HEK293 (cell line): ENCODE measurements at regions not wholly inside any gene's neighbourhood (a gene's known extent, or its start where the extent isn't known, plus 50 kb on each side); places are given as distances from the start of the nearest gene placed in this dataset.

Experiments
- CTCF ChIA-PET: fragments of 350-600 bp; formaldehyde crosslinking; extraction: SDS; loops from one replicate; lab custom pipeline; 2021; ENCODE audit warnings: antibody characterized with exemption; lab: Yijun Ruan, JAX
- POLR2A ChIA-PET: fragments of 300-600 bp; formaldehyde crosslinking; extraction: SDS; loops from one replicate; lab custom pipeline; 2020; ENCODE audit warnings: antibody characterized with exemption, inconsistent platforms; lab: Yijun Ruan, JAX
- H3K27ac ChIP-seq: fragments of 200-500 bp; sonication (Bioruptor generic); 2 replicates; pipeline ENCODE4 v1.5.1; 2014; ENCODE audit warnings: low read depth, low read length, control low read depth, inconsistent platforms; ENCODE audit errors: extremely low read depth
- H3K36me3 ChIP-seq, 2 experiments: fragments of 200-500 bp in 1 of 2; sonication (Bioruptor generic) in 1 of 2; 1 replicate in 1 of 2; 2 replicates in 1 of 2; pipeline ENCODE4 v1.5.1; 2014 to 2017; ENCODE audit warnings: inconsistent platforms in 2 of 2, low read length in 2 of 2; ENCODE audit not compliant: control insufficient read depth in 2 of 2, insufficient read depth in 1 of 2
- H3K4me1 ChIP-seq: fragments of 200-500 bp; sonication (Bioruptor generic); 2 replicates; pipeline ENCODE4 v1.5.1; 2014; ENCODE audit warnings: mild to moderate bottlenecking, low read length, inconsistent platforms; ENCODE audit not compliant: control insufficient read depth, insufficient read depth
- H3K4me3 ChIP-seq: 2 replicates; pipeline ENCODE4 v1.5.1; 2011; ENCODE audit warnings: low read depth, mild to moderate bottlenecking, control low read depth, low read length, moderate library complexity
- H3K9me3 ChIP-seq: fragments of 200-500 bp; sonication (Bioruptor generic); 2 replicates; pipeline ENCODE4 v1.5.1; 2014; ENCODE audit warnings: low read depth, low read length, inconsistent platforms; ENCODE audit not compliant: control insufficient read depth, insufficient read depth
- IKZF3 ChIP-seq: fragments of 450-650 bp; IDR thresholded peaks from 2 replicates; pipeline ENCODE4 v1.5.0; 2018; ENCODE audit warnings: missing biosample characterization, mild to moderate bottlenecking, missing genetic modification characterization, moderate library complexity
- SCRT1 ChIP-seq: fragments of 450-650 bp; formaldehyde crosslinking; IDR thresholded peaks from 2 replicates; pipeline ENCODE4 v1.5.1; 2016; ENCODE audit warnings: missing biosample characterization, missing genetic modification characterization, borderline replicate concordance
- SCRT2 ChIP-seq: fragments of 450-650 bp; formaldehyde crosslinking; IDR thresholded peaks from 2 replicates; pipeline ENCODE4 v1.5.1; 2016; ENCODE audit warnings: missing biosample characterization, missing genetic modification characterization
- ZNF146 ChIP-seq: fragments of 450-650 bp; formaldehyde crosslinking; IDR thresholded peaks from 2 replicates; pipeline ENCODE4 v1.5.1; 2016; ENCODE audit warnings: missing biosample characterization, missing genetic modification characterization
- ZNF174 ChIP-seq: fragments of 450-650 bp; formaldehyde crosslinking; IDR thresholded peaks from 2 replicates; pipeline ENCODE4 v1.5.0; 2017; ENCODE audit warnings: missing biosample characterization, mild to moderate bottlenecking, missing genetic modification characterization
- ZNF221 ChIP-seq: fragments of 450-650 bp; formaldehyde crosslinking; IDR thresholded peaks from 2 replicates; pipeline ENCODE4 v1.5.1; 2017; ENCODE audit warnings: missing biosample characterization, missing genetic modification characterization, borderline replicate concordance
- ZNF404 ChIP-seq: fragments of 450-650 bp; formaldehyde crosslinking; IDR thresholded peaks from 2 replicates; pipeline ENCODE4 v1.5.1; 2017; ENCODE audit warnings: missing biosample characterization, missing genetic modification characterization
- ZNF48 ChIP-seq: fragments of 450-650 bp; formaldehyde crosslinking; IDR thresholded peaks from 2 replicates; pipeline ENCODE4 v1.5.1; 2016; ENCODE audit warnings: missing biosample characterization, missing genetic modification characterization
- ZNF558 ChIP-seq: fragments of 450-650 bp; formaldehyde crosslinking; IDR thresholded peaks from 2 replicates; pipeline ENCODE4 v1.5.1; 2016; ENCODE audit warnings: missing biosample characterization, missing genetic modification characterization
- ZNF600 ChIP-seq: fragments of 450-650 bp; formaldehyde crosslinking; IDR thresholded peaks from 2 replicates; pipeline ENCODE4 v1.5.1; 2016; ENCODE audit warnings: missing biosample characterization, missing genetic modification characterization
- ZNF621 ChIP-seq: fragments of 450-650 bp; formaldehyde crosslinking; IDR thresholded peaks from 2 replicates; pipeline ENCODE4 v1.5.1; 2017; ENCODE audit warnings: missing biosample characterization, missing genetic modification characterization
- ZNF629 ChIP-seq: fragments of 450-650 bp; formaldehyde crosslinking; IDR thresholded peaks from 2 replicates; pipeline ENCODE4 v1.5.1; 2017; ENCODE audit warnings: missing biosample characterization, missing genetic modification characterization
- ZNF747 ChIP-seq: fragments of 450-650 bp; formaldehyde crosslinking; IDR thresholded peaks from 2 replicates; pipeline ENCODE4 v1.5.1; 2016; ENCODE audit warnings: missing biosample characterization, missing genetic modification characterization
- ZNF776 ChIP-seq: fragments of 450-650 bp; formaldehyde crosslinking; IDR thresholded peaks from 2 replicates; pipeline ENCODE4 v1.5.0; 2017; ENCODE audit warnings: missing biosample characterization, missing genetic modification characterization, borderline replicate concordance
- ZNF843 ChIP-seq: fragments of 450-650 bp; formaldehyde crosslinking; IDR thresholded peaks from 2 replicates; pipeline ENCODE4 v1.5.1; 2016; ENCODE audit warnings: missing biosample characterization, missing genetic modification characterization
- TF ChIP-seq, protein P1 (sequence below): fragments of 450-650 bp; formaldehyde crosslinking; IDR thresholded peaks from 2 replicates; pipeline ENCODE4 v1.5.1; 2016; ENCODE audit warnings: missing biosample characterization, missing genetic modification characterization
- TF ChIP-seq, protein P2 (sequence below): fragments of 450-650 bp; formaldehyde crosslinking; IDR thresholded peaks from 2 replicates; pipeline ENCODE4 v1.5.1; 2017; ENCODE audit warnings: missing biosample characterization, missing genetic modification characterization
- TF ChIP-seq, protein P3 (sequence below): fragments of 450-650 bp; formaldehyde crosslinking; optimal IDR thresholded peaks from 2 replicates; pipeline ENCODE3; 2016; ENCODE audit warnings: missing biosample characterization, mild to moderate bottlenecking, missing genetic modification characterization

- Histone ChIP-seq H3K36me3 (no peaks in the 10 kb centered on the region), H3K4me1 (no peaks in the 10 kb centered on the region), H3K9me3 (no peaks in the 10 kb centered on the region), H3K4me3 (no peak overlapping the region), H3K27ac (no peak overlapping the region)
- TF ChIP-seq ZNF174 (tag by site-specific recombination): no peak
- ChIA-PET POLR2A (no interaction called here), CTCF (no interaction called here)
Observed at GRCh38 chr1:57832612-57833011, 408.8 kb upstream of the DAB1 start.

GRCh38 chr1:57831624-57832023 lies 407.8 kb upstream of the DAB1 start:
- CTCF ChIA-PET: no interaction called here
- Histone ChIP-seq H3K27ac (no peak overlapping the region), H3K4me3 (no peak overlapping the region), H3K4me1 (no peaks in the 10 kb centered on the region), H3K36me3 (no peaks in the 10 kb centered on the region), H3K9me3 (no peaks in the 10 kb centered on the region)
- TF ChIP-seq ZNF221 (tag by site-specific recombination) (no peak), SCRT1 (tag by site-specific recombination) (peak; percentile 73; the same call in 1 of the 2 replicates), ZNF621 (no peak), ZNF629 (tag by site-specific recombination) (peak; percentile 24; the same call in 1 of the 2 replicates), SCRT2 (tag by site-specific recombination) (peak; percentile 88)
- TF ChIP-seq, protein P1, sequence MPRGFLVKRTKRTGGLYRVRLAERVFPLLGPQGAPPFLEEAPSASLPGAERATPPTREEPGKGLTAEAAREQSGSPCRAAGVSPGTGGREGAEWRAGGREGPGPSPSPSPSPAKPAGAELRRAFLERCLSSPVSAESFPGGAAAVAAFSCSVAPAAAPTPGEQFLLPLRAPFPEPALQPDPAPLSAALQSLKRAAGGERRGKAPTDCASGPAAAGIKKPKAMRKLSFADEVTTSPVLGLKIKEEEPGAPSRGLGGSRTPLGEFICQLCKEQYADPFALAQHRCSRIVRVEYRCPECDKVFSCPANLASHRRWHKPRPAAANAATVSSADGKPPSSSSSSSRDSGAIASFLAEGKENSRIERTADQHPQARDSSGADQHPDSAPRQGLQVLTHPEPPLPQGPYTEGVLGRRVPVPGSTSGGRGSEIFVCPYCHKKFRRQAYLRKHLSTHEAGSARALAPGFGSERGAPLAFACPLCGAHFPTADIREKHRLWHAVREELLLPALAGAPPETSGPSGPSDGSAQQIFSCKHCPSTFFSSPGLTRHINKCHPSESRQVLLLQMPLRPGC (tag by site-specific recombination): 0 out of 2 replicates have a peak, but pooled peaks have one; percentile 44
- POLR2A ChIA-PET: no interaction called here

DNA sequence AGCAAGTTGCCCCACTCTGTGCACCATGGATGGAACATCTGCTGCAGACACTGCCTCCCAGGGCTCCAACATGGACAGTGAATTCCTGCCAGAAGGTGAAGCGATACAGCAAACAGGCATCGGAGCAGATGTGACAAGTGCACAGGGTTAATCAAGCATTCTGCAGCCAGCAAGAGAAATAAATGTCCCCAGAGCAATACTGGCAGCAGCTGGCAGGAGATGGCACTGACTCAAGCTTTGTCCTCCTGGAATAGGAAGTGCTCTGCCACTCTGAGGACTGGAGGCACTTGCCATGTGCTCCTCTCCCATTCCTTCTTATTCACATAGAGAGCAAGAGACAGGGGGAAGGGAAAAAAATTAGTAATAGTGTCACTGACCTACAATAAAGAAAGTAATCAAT lies 402.7 kb upstream of the DAB1 start:
- no peaks in the 10 kb centered on the region for H3K9me3 ChIP-seq
- H3K36me3 ChIP-seq: no peaks in the 10 kb centered on the region
- ChIA-PET POLR2A (no interaction called here), CTCF (no interaction called here)
- TF ChIP-seq, protein P2, sequence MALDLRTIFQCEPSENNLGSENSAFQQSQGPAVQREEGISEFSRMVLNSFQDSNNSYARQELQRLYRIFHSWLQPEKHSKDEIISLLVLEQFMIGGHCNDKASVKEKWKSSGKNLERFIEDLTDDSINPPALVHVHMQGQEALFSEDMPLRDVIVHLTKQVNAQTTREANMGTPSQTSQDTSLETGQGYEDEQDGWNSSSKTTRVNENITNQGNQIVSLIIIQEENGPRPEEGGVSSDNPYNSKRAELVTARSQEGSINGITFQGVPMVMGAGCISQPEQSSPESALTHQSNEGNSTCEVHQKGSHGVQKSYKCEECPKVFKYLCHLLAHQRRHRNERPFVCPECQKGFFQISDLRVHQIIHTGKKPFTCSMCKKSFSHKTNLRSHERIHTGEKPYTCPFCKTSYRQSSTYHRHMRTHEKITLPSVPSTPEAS (tag by site-specific recombination): no peak
- TF ChIP-seq ZNF48 (tag by site-specific recombination) (no peak), ZNF600 (no peak), ZNF843 (tag by site-specific recombination) (no peak), ZNF404 (tag by site-specific recombination) (no peak), ZNF776 (tag by site-specific recombination) (no peak), ZNF747 (tag by site-specific recombination) (no peak), IKZF3 (tag by site-specific recombination) (no peak), ZNF146 (no peak), ZNF558 (tag by site-specific recombination) (no peak)
- TF ChIP-seq, protein P3, sequence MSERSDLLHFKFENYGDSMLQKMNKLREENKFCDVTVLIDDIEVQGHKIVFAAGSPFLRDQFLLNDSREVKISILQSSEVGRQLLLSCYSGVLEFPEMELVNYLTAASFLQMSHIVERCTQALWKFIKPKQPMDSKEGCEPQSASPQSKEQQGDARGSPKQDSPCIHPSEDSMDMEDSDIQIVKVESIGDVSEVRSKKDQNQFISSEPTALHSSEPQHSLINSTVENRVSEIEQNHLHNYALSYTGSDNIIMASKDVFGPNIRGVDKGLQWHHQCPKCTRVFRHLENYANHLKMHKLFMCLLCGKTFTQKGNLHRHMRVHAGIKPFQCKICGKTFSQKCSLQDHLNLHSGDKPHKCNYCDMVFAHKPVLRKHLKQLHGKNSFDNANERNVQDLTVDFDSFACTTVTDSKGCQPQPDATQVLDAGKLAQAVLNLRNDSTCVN: no peak
- H3K4me1 ChIP-seq: no peaks in the 10 kb centered on the region
- no peak overlapping the region for H3K4me3 ChIP-seq
- H3K27ac ChIP-seq: no peak overlapping the region
